A673 (cell line): ENCODE measurements at regions not wholly inside any gene's neighbourhood (a gene's known extent, or its start where the extent isn't known, plus 50 kb on each side); places are given as distances from the start of the nearest gene placed in this dataset.

Experiments used
- BruUV-seq: library from RNA; stranded (reverse); fragments of 400-500 nt; replicated peaks from 2 replicates; lab custom pipeline; 2021; lab: Mats Ljungman, UMichigan
- CTCF ChIA-PET: fragments of 300-600 bp; sonication (Branson Sonifier 250); formaldehyde crosslinking; loops from one replicate; lab custom pipeline; 2022; ENCODE audit warnings: antibody characterized with exemption; lab: Charles Lee
- POLR2A ChIA-PET: fragments of 300-600 bp; sonication (Branson Sonifier 250); formaldehyde crosslinking; loops from one replicate; lab custom pipeline; 2022; ENCODE audit warnings: antibody characterized with exemption; ENCODE audit not compliant: low non-redundant PET; lab: Charles Lee
- DNase-seq: peaks from one replicate; pipeline ENCODE4 v3.0.0-alpha.2; 2015; ENCODE audit warnings: low spot score
- H3K27ac ChIP-seq: fragments of 200-600 bp; sonication (generic); 2 replicates; pipeline ENCODE4 v1.5.1; 2016; ENCODE audit warnings: mixed run types, low read depth, mild to moderate bottlenecking, mixed read lengths, antibody characterized with exemption, low read length; ENCODE audit not compliant: poor library complexity, severe bottlenecking
- H3K27me3 ChIP-seq: fragments of 200-600 bp; sonication (generic); replicated peaks from 2 replicates; pipeline ENCODE4 v1.6.1; 2017; ENCODE audit warnings: mixed run types, low read depth, mild to moderate bottlenecking, mixed read lengths, antibody characterized with exemption, low read length; ENCODE audit not compliant: insufficient read depth, poor library complexity
- H3K36me3 ChIP-seq: fragments of 200-600 bp; sonication (generic); 2 replicates; pipeline ENCODE4 v1.6.1; 2016; ENCODE audit warnings: mixed run types, mild to moderate bottlenecking, mixed read lengths, antibody characterized with exemption, low read length; ENCODE audit not compliant: insufficient read depth, poor library complexity, severe bottlenecking
- H3K4me1 ChIP-seq: fragments of 200-600 bp; sonication (generic); 2 replicates; pipeline ENCODE4 v1.6.1; 2017; ENCODE audit warnings: mixed run types, mild to moderate bottlenecking, mixed read lengths, antibody characterized with exemption, low read length; ENCODE audit not compliant: insufficient read depth, poor library complexity, severe bottlenecking
- H3K4me3 ChIP-seq: fragments of 200-600 bp; sonication (generic); 2 replicates; pipeline ENCODE4 v1.5.1; 2016; ENCODE audit warnings: low read depth, mixed run types, mild to moderate bottlenecking, mixed read lengths, low read length; ENCODE audit not compliant: poor library complexity, severe bottlenecking
- H3K9me3 ChIP-seq: fragments of 200-600 bp; sonication (generic); 2 replicates; pipeline ENCODE4 v1.6.1; 2016; ENCODE audit warnings: mixed run types, low read depth, mild to moderate bottlenecking, mixed read lengths, antibody characterized with exemption, low read length; ENCODE audit not compliant: poor library complexity, severe bottlenecking
- EZH2 ChIP-seq: fragments of 200-600 bp; sonication (generic); IDR thresholded peaks from 2 replicates; pipeline ENCODE4 v1.6.1; 2017; ENCODE audit warnings: borderline replicate concordance, low read depth, mild to moderate bottlenecking, mixed read lengths, antibody characterized with exemption, low read length; ENCODE audit not compliant: poor library complexity, severe bottlenecking
- intact Hi-C: fragments of 100-400 bp; cut with micrococcal nuclease; formaldehyde crosslinking; loops from one replicate; pipeline ENCODE4 v1.10.0; 2022; ENCODE audit not compliant: unreplicated experiment
- TF ChIP-seq, protein P1 (sequence below): fragments of 300-800, 200-600 bp; sonication (generic); conservative IDR thresholded peaks from 2 replicates; pipeline ENCODE4 v1.5.1; 2017; ENCODE audit warnings: low read depth, mild to moderate bottlenecking, antibody characterized with exemption, low read length, moderate library complexity, mixed read lengths

DNA sequence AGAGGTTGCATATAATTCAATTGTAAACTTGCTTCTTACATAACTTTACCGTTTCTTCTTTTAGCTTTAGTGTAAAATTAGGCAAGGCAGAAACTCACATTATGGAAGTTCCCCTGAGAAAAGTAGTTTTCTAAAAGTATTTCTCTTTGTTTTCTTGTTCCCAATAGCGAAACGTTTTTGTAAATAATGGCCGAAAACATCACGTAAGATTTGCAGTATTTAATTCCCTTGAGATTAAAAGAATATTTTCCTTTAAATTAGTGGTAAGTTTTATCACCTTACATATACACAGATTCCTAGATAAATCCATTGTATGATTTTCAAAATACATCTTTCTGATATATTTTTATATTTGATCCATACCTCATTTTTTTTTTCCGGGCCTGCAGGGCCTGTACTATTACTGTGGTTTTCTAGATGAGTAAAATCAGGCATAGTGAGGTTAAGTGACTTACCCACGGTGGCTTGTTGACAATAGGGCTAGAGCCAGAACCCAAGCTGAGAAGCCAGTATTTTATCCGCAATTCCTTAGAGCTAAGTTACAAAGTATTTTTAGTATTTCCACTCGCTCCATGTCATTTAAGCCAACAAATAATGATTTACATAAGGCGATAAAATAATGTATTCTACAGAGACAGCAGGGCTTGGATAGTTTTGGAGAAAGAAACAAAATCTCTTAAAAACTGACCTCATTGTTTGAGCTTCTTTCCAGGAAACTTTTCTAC, 82.2 kb upstream of the VEGFC start:
- TF ChIP-seq, protein P1, sequence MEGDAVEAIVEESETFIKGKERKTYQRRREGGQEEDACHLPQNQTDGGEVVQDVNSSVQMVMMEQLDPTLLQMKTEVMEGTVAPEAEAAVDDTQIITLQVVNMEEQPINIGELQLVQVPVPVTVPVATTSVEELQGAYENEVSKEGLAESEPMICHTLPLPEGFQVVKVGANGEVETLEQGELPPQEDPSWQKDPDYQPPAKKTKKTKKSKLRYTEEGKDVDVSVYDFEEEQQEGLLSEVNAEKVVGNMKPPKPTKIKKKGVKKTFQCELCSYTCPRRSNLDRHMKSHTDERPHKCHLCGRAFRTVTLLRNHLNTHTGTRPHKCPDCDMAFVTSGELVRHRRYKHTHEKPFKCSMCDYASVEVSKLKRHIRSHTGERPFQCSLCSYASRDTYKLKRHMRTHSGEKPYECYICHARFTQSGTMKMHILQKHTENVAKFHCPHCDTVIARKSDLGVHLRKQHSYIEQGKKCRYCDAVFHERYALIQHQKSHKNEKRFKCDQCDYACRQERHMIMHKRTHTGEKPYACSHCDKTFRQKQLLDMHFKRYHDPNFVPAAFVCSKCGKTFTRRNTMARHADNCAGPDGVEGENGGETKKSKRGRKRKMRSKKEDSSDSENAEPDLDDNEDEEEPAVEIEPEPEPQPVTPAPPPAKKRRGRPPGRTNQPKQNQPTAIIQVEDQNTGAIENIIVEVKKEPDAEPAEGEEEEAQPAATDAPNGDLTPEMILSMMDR, result no peak
- no peak for TF ChIP-seq EZH2
- intact Hi-C loops, result no loop called here

DNA sequence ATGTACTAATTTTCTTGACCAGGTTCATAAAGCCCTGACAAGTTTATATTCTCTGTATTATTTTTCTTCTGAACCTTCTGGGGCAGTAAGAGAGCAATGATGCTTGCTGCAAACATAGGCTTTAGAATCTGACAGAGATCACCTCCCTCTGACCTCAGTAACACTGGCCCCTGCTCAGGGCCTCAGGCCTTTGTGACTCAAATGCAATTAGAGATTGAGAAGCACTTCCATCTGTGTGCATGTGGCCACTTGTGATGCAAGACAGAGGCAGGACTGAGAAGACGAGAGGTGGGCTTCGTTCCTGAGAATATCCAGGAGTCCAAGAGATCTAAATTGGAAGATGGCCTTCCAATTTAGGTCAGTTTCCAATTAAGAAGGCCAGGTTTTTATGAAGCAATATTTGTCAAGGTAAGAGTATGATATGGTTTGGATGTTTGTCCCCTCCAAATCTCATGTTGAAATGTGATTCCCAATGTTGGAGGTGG, 82.8 kb upstream of the VEGFC start:
- BruUV-seq, result no TSS peak
- intact Hi-C loops, result no loop called here
- H3K36me3 ChIP-seq, result no peaks in the 10 kb centered on the region
- H3K9me3 ChIP-seq, result no peaks in the 10 kb centered on the region
- ChIA-PET POLR2A (no interaction called here), CTCF (no interaction called here)
- H3K27me3 ChIP-seq, result no peaks in the 10 kb centered on the region
- no peak overlapping the region for H3K4me3 ChIP-seq
- H3K4me1 ChIP-seq, result peaks cover 3% of the 10 kb centered on the region
- no peak overlapping the region for H3K27ac ChIP-seq
- TF ChIP-seq EZH2, result no peak
- TF ChIP-seq, protein P1, result no peak
- no peak for DNase-seq

More for the DNA sequence above, 82.2 kb upstream of the VEGFC start:
- no peak overlapping the region for H3K27ac ChIP-seq
- ChIA-PET CTCF (no interaction called here), POLR2A (no interaction called here)
- no TSS peak for BruUV-seq
- no peaks in the 10 kb centered on the region for H3K9me3 ChIP-seq
- no peak for DNase-seq
- H3K4me3 ChIP-seq, result no peak overlapping the region
- no peaks in the 10 kb centered on the region for H3K36me3 ChIP-seq
- no peaks in the 10 kb centered on the region for H3K27me3 ChIP-seq
- H3K4me1 ChIP-seq, result peaks cover 3% of the 10 kb centered on the region

DNA sequence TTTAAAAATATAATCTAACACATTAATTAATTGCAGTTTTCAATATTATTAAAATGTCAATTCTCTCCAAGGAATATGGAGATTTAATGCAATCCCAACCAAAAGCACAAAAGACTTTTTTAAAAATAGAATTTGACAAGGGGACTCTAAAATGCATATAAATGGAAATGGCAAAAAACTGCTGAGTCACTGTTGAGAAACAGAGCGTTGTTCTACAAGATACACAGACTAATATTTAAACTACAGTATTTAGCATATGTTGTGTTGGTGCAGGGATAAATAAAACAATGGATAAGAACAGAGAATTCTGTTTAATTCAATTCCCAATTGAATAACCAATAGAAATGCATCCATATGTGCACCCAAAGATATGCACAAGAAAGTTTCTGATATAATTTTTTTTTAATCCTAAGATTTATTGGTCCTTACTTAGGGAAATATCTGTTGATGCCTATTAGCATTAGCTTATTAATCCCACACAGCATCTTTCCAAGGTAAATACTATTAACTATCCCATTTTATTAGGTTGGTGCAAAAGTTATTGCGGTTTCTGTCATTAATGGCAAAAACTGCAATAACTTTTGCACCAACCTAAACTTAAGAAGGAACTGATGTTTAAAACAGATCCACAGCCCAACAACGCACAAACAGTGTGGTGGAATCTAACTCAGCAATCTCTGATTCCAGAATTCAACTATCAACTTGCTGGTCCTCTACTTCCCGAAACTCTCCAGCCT, 86.8 kb upstream of the VEGFC start:
- CTCF ChIA-PET, result no interaction called here
- peaks cover 12% of the 10 kb centered on the region for H3K27me3 ChIP-seq
- no peak for DNase-seq
- H3K27ac ChIP-seq, result no peak overlapping the region
- POLR2A ChIA-PET, result no interaction called here
- intact Hi-C loops, result no loop called here
- no peaks in the 10 kb centered on the region for H3K36me3 ChIP-seq
- H3K4me1 ChIP-seq, result peaks cover 3% of the 10 kb centered on the region
- TF ChIP-seq, protein P1, result no peak
- no peak for TF ChIP-seq EZH2
- no peaks in the 10 kb centered on the region for H3K9me3 ChIP-seq
- BruUV-seq, result no TSS peak
- no peak overlapping the region for H3K4me3 ChIP-seq
